ENCODE measurements at regions not wholly inside any gene's neighbourhood (a gene's known extent, or its start where the extent isn't known, plus 50 kb on each side); places are given as distances from the start of the nearest gene placed in this dataset.

GRCh38 chr21:41651406-41651805 lies 115.4 kb downstream of the RIPK4 start:
- Mint-ChIP-seq H3K27me3 (no peaks in the 10 kb centered on the region), H3K36me3 (no peaks in the 10 kb centered on the region), H3K27ac (no peak overlapping the region), H3K4me1 (ENCODE audit: unreplicated experiment) (peaks cover 9% of the 10 kb centered on the region), H3K9me3 (no peaks in the 10 kb centered on the region), H3K4me3 (no peak overlapping the region)
- no peak for TF ChIP-seq CTCF (conservative IDR thresholded peaks at IDR 0.05)
- no peak for DNase-seq (ENCODE audit: extremely low spot score, unreplicated experiment)

GRCh38 chr21:41650526-41651145 lies 116.2 kb downstream of the RIPK4 start:
- no peak for TF ChIP-seq CTCF (conservative IDR thresholded peaks at IDR 0.05)
- H3K4me1 Mint-ChIP-seq (ENCODE audit: unreplicated experiment), result peaks cover 6% of the 10 kb centered on the region
- H3K27ac Mint-ChIP-seq, result no peak overlapping the region
- DNase-seq (ENCODE audit: extremely low spot score, unreplicated experiment), result no peak
- no peaks in the 10 kb centered on the region for H3K9me3 Mint-ChIP-seq
- H3K36me3 Mint-ChIP-seq, result no peaks in the 10 kb centered on the region
- no peaks in the 10 kb centered on the region for H3K27me3 Mint-ChIP-seq
- H3K4me3 Mint-ChIP-seq, result no peak overlapping the region

GRCh38 chr21:41648591-41649031 lies 118.2 kb downstream of the RIPK4 start:
- no peak overlapping the region for H3K4me3 Mint-ChIP-seq
- no peaks in the 10 kb centered on the region for H3K27me3 Mint-ChIP-seq
- TF ChIP-seq CTCF (conservative IDR thresholded peaks at IDR 0.05), result no peak
- H3K9me3 Mint-ChIP-seq, result no peaks in the 10 kb centered on the region
- H3K36me3 Mint-ChIP-seq, result no peaks in the 10 kb centered on the region
- no peak for DNase-seq (ENCODE audit: extremely low spot score, unreplicated experiment)
- H3K27ac Mint-ChIP-seq, result no peak overlapping the region
- H3K4me1 Mint-ChIP-seq (ENCODE audit: unreplicated experiment), result peaks cover 7% of the 10 kb centered on the region

- no peaks in the 10 kb centered on the region for H3K27me3 Mint-ChIP-seq
- no peak overlapping the region for H3K4me3 Mint-ChIP-seq
- no peaks in the 10 kb centered on the region for H3K36me3 Mint-ChIP-seq
- DNase-seq (ENCODE audit: extremely low spot score, unreplicated experiment), result no peak
- H3K27ac Mint-ChIP-seq, result no peak overlapping the region
- TF ChIP-seq CTCF (conservative IDR thresholded peaks at IDR 0.05), result no peak
- no peaks in the 10 kb centered on the region for H3K9me3 Mint-ChIP-seq
- H3K4me1 Mint-ChIP-seq (ENCODE audit: unreplicated experiment), result peaks cover 11% of the 10 kb centered on the region
Measured at GRCh38 chr21:41647806-41648561, 118.9 kb downstream of the RIPK4 start.

- Mint-ChIP-seq H3K27ac (no peak overlapping the region), H3K4me1 (ENCODE audit: unreplicated experiment) (peaks cover 39% of the 10 kb centered on the region), H3K27me3 (peaks cover 5% of the 10 kb centered on the region), H3K36me3 (no peaks in the 10 kb centered on the region), H3K4me3 (no peak overlapping the region), H3K9me3 (no peaks in the 10 kb centered on the region)
- TF ChIP-seq CTCF (conservative IDR thresholded peaks at IDR 0.05), result no peak
- no peak for DNase-seq (ENCODE audit: extremely low spot score, unreplicated experiment)
Measured at GRCh38 chr21:41643246-41643966, 123.4 kb downstream of the RIPK4 start.
